GM23338 (cell line): ENCODE measurements at regions not wholly inside any gene's neighbourhood (a gene's known extent, or its start where the extent isn't known, plus 50 kb on each side); places are given as distances from the start of the nearest gene placed in this dataset.

Source experiments
- ATAC-seq: fragments of 200-7000 bp; cut with Tn5 transposase; 3 replicates; pipeline ENCODE4 v1.9.1; 2020
- DNase-seq: peaks from one replicate; pipeline ENCODE4 v3.0.0-alpha.2; 2015; ENCODE audit warnings: low spot score
- H2AFZ ChIP-seq: fragments of 200-600 bp; sonication (generic); 2 replicates; pipeline ENCODE4 v1.8.0; 2016; ENCODE audit warnings: antibody characterized with exemption, mild to moderate bottlenecking, moderate library complexity
- H3F3A ChIP-seq: fragments of 200-600 bp; sonication (generic); replicated peaks from 2 replicates; pipeline ENCODE4 v1.8.0; 2017; ENCODE audit warnings: antibody characterized with exemption, mixed run types, low read depth
- H3K27ac ChIP-seq: fragments of 200-600 bp; sonication (generic); 2 replicates; pipeline ENCODE4 v1.6.1; 2016; ENCODE audit warnings: low read depth
- H3K27me3 ChIP-seq: fragments of 200-600 bp; sonication (generic); 2 replicates; pipeline ENCODE4 v1.8.0; 2016; ENCODE audit warnings: mild to moderate bottlenecking, mixed run types, moderate library complexity; ENCODE audit not compliant: insufficient read depth
- H3K36me3 ChIP-seq: fragments of 200-600 bp; sonication (generic); 2 replicates; pipeline ENCODE4 v1.8.0; 2016; ENCODE audit warnings: mild to moderate bottlenecking; ENCODE audit not compliant: insufficient read depth
- H3K4me1 ChIP-seq: fragments of 200-600 bp; sonication (generic); 2 replicates; pipeline ENCODE4 v1.8.0; 2016; ENCODE audit warnings: mild to moderate bottlenecking, moderate library complexity; ENCODE audit not compliant: insufficient read depth
- H3K4me2 ChIP-seq: fragments of 200-600 bp; sonication (generic); 2 replicates; pipeline ENCODE4 v1.7.1; 2017; ENCODE audit warnings: mixed run types
- H3K4me3 ChIP-seq: fragments of 200-600 bp; sonication (generic); 2 replicates; pipeline ENCODE4 v1.6.1; 2016; ENCODE audit warnings: mixed run types
- H3K79me2 ChIP-seq: fragments of 200-600 bp; sonication (generic); replicated peaks from 2 replicates; pipeline ENCODE4 v1.8.0; 2017; ENCODE audit warnings: mild to moderate bottlenecking; ENCODE audit not compliant: insufficient read depth
- H3K9me2 ChIP-seq: fragments of 200-600 bp; sonication (generic); 2 replicates; pipeline ENCODE4 v1.8.0; 2017; ENCODE audit not compliant: insufficient read depth
- H4K20me1 ChIP-seq: fragments of 200-600 bp; sonication (generic); replicated peaks from 2 replicates; pipeline ENCODE4 v1.8.0; 2017; ENCODE audit warnings: mild to moderate bottlenecking; ENCODE audit not compliant: insufficient read depth
- H3K27ac Mint-ChIP-seq: 2 replicates; pipeline ENCODE4 v1.8.0; 2020; ENCODE audit warnings: inconsistent platforms, mild to moderate bottlenecking, moderate library complexity, mixed read lengths
- H3K27me3 Mint-ChIP-seq: 3 replicates; pipeline ENCODE4 v1.8.0; 2022; ENCODE audit warnings: low read depth, mild to moderate bottlenecking, moderate library complexity, mixed read lengths, inconsistent platforms; ENCODE audit not compliant: insufficient read depth, poor library complexity
- H3K36me3 Mint-ChIP-seq: 3 replicates; pipeline ENCODE4 v1.8.0; 2021; ENCODE audit warnings: low read depth, mild to moderate bottlenecking, inconsistent platforms, moderate library complexity, mixed read lengths
- H3K4me1 Mint-ChIP-seq: 3 replicates; pipeline ENCODE4 v1.8.0; 2020; ENCODE audit warnings: mild to moderate bottlenecking, inconsistent platforms, mixed read lengths
- H3K4me3 Mint-ChIP-seq: 3 replicates; pipeline ENCODE4 v1.8.0; 2021; ENCODE audit warnings: moderate library complexity, mild to moderate bottlenecking, inconsistent platforms, mixed read lengths
- H3K9me3 Mint-ChIP-seq: 3 replicates; pipeline ENCODE4 v1.8.0; 2020; ENCODE audit warnings: moderate library complexity, mild to moderate bottlenecking, inconsistent platforms, mixed read lengths
- CREB1 ChIP-seq: fragments of 250-450 bp; sonication (Bioruptor Pico); IDR thresholded peaks from 2 replicates; pipeline ENCODE4 v1.5.0; 2020; ENCODE audit warnings: low read depth, mild to moderate bottlenecking, moderate library complexity
- CTCF ChIP-seq, 2 experiments: fragments of 200-600 bp in 1 of 2; sonication (generic) in 1 of 2; conservative IDR thresholded peaks; 2 replicates each; pipeline versions ENCODE4 v1.5.1 to v1.6.1; 2016 to 2017; ENCODE audit warnings: antibody characterized with exemption in 2 of 2, low read depth in 2 of 2, mild to moderate bottlenecking in 2 of 2, moderate library complexity in 1 of 2
- ETS1 ChIP-seq: IDR thresholded peaks from 2 replicates; pipeline ENCODE4 v1.6.1; 2016; ENCODE audit warnings: antibody characterized with exemption
- EZH2 ChIP-seq: fragments of 200-600 bp; sonication (generic); IDR thresholded peaks from one replicate; pipeline ENCODE4 v1.8.0; 2017; ENCODE audit warnings: antibody characterized with exemption, mild to moderate bottlenecking, low read depth; ENCODE audit not compliant: unreplicated experiment
- EZH2phosphoT487 ChIP-seq: fragments of 200-600 bp; sonication (generic); IDR thresholded peaks from one replicate; pipeline ENCODE4 v1.8.1; 2018; ENCODE audit warnings: antibody characterized with exemption; ENCODE audit not compliant: unreplicated experiment
- JUNB ChIP-seq: IDR thresholded peaks from one replicate; pipeline ENCODE4 v1.6.1; 2016; ENCODE audit warnings: antibody characterized with exemption; ENCODE audit not compliant: unreplicated experiment
- NANOG ChIP-seq: IDR thresholded peaks from 2 replicates; pipeline ENCODE4 v1.6.1; 2016; ENCODE audit warnings: antibody characterized with exemption, borderline replicate concordance
- POLR2AphosphoS5 ChIP-seq: IDR thresholded peaks from 2 replicates; pipeline ENCODE4 v1.6.1; 2016; ENCODE audit warnings: antibody characterized with exemption, low read depth
- REST ChIP-seq: IDR thresholded peaks from one replicate; pipeline ENCODE4 v1.6.1; 2018; ENCODE audit warnings: antibody characterized with exemption; ENCODE audit not compliant: unreplicated experiment
- STAT1 ChIP-seq: IDR thresholded peaks from one replicate; pipeline ENCODE4 v1.6.1; 2016; ENCODE audit warnings: antibody characterized with exemption; ENCODE audit not compliant: unreplicated experiment
- ZNF114 ChIP-seq: fragments of 250-450 bp; sonication (Bioruptor Pico); IDR thresholded peaks from 2 replicates; pipeline ENCODE4 v1.5.0; 2020; ENCODE audit warnings: mild to moderate bottlenecking, moderate library complexity
- ZNF331 ChIP-seq: fragments of 250-450 bp; sonication (Bioruptor Pico); IDR thresholded peaks from 2 replicates; pipeline ENCODE4 v1.5.0; 2020; ENCODE audit warnings: low read depth, mild to moderate bottlenecking, moderate library complexity
- ZNF462 ChIP-seq: fragments of 250-450 bp; sonication (Bioruptor Pico); IDR thresholded peaks from 2 replicates; pipeline ENCODE4 v1.5.0; 2020; ENCODE audit warnings: mild to moderate bottlenecking, moderate library complexity

- Histone ChIP-seq H3F3A (no peaks in the 10 kb centered on the region), H3K27ac (no peak overlapping the region), H3K27me3 (no peaks in the 10 kb centered on the region), H3K4me2 (no peak overlapping the region), H3K36me3 (no peaks in the 10 kb centered on the region), H3K9me2 (no peaks in the 10 kb centered on the region), H3K4me3 (no peak overlapping the region), H2AFZ (no peak overlapping the region), H4K20me1 (no peaks in the 10 kb centered on the region), H3K79me2 (no peaks in the 10 kb centered on the region), H3K4me1 (no peaks in the 10 kb centered on the region)
- Mint-ChIP-seq H3K4me3 (no peak overlapping the region), H3K4me1 (no peaks in the 10 kb centered on the region), H3K9me3 (peaks cover 8% of the 10 kb centered on the region; the same call in 2 of the 3 replicates), H3K36me3 (no peaks in the 10 kb centered on the region), H3K27me3 (peaks cover 1% of the 10 kb centered on the region), H3K27ac (no peak overlapping the region)
- TF ChIP-seq NANOG, result no peak
- TF ChIP-seq ZNF462 (CRISPR knock-in tag), result no peak
- no peak for TF ChIP-seq ZNF114 (CRISPR knock-in tag)
- no peak for TF ChIP-seq ZNF331 (CRISPR knock-in tag)
- TF ChIP-seq CREB1 (CRISPR knock-in tag), result no peak
- TF ChIP-seq CTCF (conservative IDR thresholded peaks at IDR 0.05; ENCODE audit: low read depth in 2 of 2), result no peak
- TF ChIP-seq JUNB, result no peak
- TF ChIP-seq EZH2phosphoT487, result no peak
- TF ChIP-seq REST, result no peak
- TF ChIP-seq EZH2, result no peak
- TF ChIP-seq STAT1, result no peak
- no peak for TF ChIP-seq ETS1
- no peak for TF ChIP-seq POLR2AphosphoS5
- DNase-seq (no peak), ATAC-seq (no peak)
These were observed 625.1 kb upstream of the PCDH15 start for GRCh38 chr10:55426138-55426537.
